H1 (cell line): ENCODE measurements at regions not wholly inside any gene's neighbourhood (a gene's known extent, or its start where the extent isn't known, plus 50 kb on each side); places are given as distances from the start of the nearest gene placed in this dataset.

ENCODE experiments used
- E2F6 ChIP-seq: IDR thresholded peaks from 2 replicates; pipeline ENCODE4 v1.6.1; 2012; ENCODE audit warnings: inconsistent platforms

GRCh38 chr10:130455791-130456190 is 319.6 kb downstream of the GLRX3 start (continued):
- TF ChIP-seq E2F6 = no peak
- TF ChIP-seq, all 59 proteins: peak for 0
